ENCODE measurements at regions not wholly inside any gene's neighbourhood (a gene's known extent, or its start where the extent isn't known, plus 50 kb on each side); places are given as distances from the start of the nearest gene placed in this dataset.
"Not testable (repeated sequence)": the region's sequence is repeated elsewhere in the genome, so short reads cannot be mapped to it uniquely, and the experiment has no call there.

DNA sequence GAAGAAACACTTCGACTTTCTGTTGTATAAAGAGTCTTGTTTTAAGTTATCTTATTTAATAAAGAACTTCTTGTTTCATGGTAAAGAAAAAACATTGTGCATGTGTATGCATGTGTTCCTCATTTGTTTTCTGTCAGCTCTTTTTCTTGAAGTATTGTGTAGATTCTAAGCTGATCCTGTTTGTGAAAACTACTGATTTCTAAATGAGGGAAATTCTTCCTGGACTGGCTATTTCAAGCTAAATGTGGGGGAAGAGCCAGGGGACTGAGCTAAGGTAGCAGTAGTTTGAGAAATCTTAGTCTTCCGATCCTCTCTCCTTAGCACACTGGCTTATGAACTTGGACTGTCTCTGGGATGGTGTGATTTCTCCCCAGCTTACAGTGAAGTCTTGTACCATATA is 56.4 kb upstream of the RBMS1 start:
- DNase-seq (ENCODE audit: low read depth in 4 of 4, low spot score in 1 of 4), result no peak

DNA sequence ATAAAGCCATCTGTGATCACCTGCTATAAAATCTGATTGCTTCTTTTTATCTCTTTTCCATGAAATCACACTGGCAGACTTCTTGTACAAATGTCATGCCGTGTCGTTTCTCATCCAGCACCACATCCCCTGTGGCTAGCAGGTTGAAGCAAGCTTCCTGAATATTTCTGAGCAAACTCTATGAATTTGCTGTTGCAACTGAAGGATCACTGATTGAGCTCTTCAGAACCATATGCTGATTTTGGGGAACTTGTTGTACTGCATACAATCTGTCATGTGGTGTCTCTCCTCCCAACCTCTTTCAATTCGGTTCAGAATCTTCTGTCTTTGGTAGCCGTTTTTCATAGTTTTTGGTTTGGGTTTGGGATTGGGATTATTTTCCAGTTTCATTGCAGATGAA is 57.7 kb upstream of the RBMS1 start:
- no peak for DNase-seq (ENCODE audit: low read depth in 4 of 4, low spot score in 1 of 4)

DNA sequence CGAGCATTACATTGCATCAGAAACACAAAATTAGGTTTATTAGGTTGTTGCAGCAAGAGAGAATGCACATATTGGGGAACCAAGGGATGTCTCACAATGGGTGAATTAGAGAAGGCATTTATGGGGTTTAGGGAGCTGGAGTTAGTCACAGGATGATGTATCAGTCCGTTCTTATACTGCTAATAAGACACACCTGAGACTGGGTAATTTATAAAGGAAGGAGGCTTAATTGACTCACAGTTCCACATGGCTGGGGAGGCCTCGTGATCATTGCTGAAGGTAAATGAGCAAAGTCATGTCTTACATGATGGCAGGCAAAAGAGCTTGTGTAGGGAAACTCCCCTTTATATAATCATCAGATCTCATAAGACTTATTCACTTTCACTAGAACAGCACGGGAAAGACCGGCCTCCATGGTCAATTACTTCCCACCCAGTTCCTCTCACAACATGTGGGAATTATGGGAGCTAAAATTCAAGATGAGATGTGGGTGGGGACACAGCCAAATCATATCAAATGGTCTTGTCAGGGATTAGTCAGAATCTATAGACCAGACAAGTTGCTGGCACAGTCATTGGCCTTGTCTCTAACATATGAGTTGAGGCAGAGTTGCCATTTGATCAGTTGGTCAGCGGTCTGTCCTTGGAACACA is 61.9 kb upstream of the RBMS1 start:
- DNase-seq (ENCODE audit: low read depth in 4 of 4, low spot score in 1 of 4), result no peak

DNA sequence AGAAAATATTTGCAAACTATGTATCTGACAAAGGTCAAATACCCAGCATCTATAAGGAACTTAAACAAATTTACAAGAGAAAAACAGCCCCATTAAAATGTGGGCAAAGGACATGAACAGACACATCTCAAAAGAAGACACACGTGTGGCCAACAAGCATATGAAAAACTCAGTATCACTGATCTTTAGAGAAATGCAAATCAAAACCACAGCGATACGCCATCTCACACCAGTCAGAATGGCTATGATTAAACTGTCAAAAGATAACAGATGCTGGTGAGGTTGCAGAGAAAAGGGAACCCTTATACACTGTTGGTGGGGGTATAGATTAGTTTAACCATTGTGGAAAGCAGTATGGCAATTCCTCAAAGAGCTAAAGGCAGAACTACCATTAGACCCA is 64.3 kb upstream of the RBMS1 start:
- no peak for DNase-seq (ENCODE audit: low read depth in 4 of 4, low spot score in 1 of 4)

DNA sequence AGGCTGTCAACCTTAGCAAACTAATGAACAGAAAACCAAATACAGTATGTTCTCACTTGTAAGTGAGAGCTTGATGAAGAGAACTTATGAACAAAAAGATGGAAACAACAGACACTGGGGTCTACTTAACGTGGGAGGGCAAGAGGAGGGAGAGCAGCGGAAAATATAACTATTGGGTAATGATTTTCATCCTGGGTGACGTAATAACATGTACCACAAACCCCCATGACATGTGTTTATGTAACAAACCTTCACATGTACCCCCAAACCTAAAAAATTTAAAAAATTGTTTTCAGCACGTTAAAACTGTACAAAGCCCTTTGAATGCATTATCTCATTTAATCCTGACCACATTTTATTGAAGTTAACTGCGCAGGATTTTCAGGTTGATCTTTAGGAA is 64.9 kb upstream of the RBMS1 start:
- DNase-seq (ENCODE audit: low read depth in 4 of 4, low spot score in 1 of 4), result no peak

DNA sequence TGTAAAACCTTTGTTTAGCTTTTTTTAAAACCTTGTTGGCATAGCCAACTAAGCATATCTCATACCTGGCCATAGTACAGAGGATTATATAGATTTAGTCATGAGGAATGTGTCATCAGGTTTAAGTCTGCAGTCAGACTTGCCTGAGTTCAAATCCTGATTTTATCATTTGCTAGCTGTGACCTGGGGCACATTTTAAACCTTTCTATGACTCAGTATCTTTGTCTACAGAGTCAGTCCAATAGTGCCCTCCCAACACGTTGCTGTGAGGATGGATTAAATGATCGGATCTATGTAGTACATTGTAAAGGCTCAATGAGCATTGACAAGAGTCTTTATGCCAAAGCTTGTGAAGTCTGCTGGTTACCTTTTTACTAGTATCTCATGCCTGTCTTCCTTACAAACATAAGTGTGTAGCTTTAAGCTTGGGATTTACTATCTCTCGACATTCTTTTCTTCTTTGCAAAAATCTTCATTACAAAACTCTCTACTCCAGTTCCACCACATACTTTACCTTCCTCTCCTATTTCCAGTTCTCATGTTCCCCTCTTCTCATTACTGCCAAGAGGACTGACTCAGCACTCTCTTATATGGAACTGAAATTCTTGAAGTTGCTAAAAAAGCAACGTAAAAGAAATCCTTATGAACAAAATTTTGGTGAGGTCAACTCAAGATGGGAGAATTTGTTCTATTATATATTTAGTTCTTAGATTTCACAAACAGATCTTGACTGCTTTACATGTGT is 68.1 kb upstream of the RBMS1 start:
- DNase-seq (ENCODE audit: low read depth in 4 of 4, low spot score in 1 of 4), result no peak

DNA sequence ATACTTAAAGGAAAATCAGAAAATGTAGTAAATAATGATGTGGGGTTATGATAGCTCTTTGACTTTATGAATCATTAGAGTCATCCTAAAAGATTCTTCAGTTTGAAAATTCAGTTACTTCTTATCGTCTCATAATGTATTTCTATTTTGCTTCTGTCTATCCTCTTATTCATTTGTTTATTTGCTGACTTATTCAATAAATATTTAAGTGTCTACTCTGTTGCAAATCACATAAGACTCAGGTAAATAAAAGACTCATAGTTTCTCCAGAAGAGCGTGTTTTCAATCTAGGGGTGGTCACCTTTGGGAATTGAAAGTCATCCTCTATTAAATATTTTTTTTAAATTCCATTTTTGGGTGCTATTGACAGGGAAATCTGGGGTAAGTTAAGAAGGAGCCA is 69.1 kb upstream of the RBMS1 start:
- DNase-seq (ENCODE audit: low read depth in 4 of 4, low spot score in 1 of 4), result no peak

DNA sequence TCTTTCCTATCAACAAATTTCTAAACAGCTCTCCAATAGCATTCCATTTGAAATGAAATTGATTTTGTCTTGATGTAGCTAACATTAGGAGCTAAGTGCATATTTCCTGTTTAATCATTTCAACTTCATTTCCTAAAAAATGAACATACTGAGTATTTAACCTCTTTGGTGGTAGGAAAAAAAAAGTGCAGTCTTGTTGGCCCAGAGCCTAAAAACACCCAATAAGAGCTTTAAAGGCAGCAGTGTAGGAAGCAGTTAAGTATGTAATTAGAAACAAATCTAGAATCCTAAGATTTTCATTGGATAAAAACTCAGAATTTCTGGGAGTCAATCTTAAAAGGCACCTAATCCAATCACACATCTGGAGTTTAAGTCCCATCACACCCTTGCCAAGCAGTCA is 71.0 kb upstream of the RBMS1 start:
- DNase-seq (ENCODE audit: low read depth in 4 of 4, low spot score in 1 of 4), result no peak

DNA sequence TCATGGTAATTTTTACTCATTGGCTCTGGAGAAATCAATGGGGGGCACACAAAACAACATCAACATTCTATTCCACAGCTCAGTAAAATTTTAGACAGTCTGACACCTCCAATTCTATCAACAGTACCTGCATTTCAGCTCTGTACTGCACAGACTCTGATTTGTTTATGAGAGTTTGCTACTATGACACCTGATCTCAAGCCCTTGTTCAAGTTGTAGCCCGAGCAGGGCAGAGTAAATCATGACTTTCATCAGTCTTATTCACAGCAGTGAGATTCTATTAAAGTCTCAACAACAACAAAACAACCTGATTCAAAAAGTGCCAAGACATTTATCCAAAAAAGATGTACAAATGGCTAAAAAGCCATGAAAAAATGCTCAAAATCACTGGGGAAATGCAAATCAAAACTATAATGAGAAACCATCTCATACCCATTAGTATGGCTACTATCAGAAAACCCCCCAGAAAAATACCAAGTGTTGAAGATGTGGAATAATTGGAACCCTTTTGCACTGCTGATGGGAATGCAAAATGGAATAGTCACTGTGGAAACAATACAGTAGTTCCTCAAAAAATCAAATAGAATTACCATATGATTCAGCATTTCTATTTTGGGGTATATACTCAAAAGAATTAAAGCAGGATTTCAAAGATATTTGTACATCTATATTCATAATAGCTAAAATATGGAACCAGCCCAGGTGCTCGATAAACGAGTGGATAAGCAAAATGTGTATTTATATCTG is 71.7 kb upstream of the RBMS1 start:
- no peak for DNase-seq (ENCODE audit: low read depth in 4 of 4, low spot score in 1 of 4)

DNA sequence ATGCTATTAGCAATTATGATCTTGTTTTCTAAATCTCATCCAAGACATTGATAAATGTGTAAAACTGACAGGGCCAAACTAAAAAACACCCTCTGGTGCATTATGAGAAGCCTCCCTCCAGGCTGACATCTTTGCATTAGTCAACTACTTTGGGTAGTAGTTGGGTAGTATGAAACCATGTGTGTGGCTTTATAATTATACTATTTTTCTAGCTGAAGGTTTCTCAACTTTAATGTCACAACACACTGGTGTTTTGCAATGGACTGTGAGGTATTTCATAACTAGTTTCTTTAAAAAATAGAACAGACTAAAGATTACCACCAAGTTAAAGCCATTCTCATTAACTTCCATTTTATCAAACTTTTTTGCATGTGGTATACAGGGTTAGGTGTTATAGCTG is 73.1 kb upstream of the RBMS1 start:
- no peak for DNase-seq (ENCODE audit: low read depth in 4 of 4, low spot score in 1 of 4)

DNA sequence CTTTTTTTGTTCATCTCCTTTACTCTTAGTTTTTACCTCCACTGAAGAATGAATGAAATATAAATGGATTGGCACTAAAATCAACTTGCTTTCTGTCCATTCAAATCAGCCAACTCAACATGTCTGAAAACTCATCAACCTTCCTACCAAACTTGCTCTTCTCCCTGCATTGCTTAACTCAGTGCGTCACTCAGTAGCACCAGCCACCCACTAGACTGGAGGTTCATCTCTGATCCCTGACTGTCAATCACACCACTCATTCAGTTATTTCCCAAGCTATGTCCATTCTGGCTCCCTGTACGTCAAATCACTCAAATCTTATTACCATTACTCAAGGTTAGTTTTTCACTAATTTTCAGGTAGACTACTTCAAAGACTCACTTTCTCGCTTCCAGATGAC is 75.2 kb upstream of the RBMS1 start:
- DNase-seq (ENCODE audit: low read depth in 4 of 4, low spot score in 1 of 4), result no peak

DNA sequence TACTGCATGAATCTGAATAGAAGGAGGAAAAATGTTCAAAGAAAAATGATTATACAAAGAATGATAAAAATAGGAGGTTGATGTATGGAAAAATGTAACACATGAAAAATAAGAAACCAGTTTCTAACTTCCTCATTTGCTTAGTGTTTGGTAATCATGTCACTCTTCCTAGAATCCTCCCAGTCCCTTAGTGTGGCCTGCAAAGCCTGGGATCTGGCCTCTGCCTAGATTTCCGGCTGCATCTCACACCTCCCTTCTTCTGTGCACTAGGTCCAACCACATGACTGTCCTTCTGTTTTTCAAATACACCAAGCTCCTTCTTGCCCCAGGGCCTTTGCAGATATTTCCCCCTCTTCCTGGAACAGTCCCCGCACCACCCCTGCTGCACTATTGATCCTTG is 76.8 kb upstream of the RBMS1 start:
- no peak for DNase-seq (ENCODE audit: low read depth in 4 of 4, low spot score in 1 of 4)

DNA sequence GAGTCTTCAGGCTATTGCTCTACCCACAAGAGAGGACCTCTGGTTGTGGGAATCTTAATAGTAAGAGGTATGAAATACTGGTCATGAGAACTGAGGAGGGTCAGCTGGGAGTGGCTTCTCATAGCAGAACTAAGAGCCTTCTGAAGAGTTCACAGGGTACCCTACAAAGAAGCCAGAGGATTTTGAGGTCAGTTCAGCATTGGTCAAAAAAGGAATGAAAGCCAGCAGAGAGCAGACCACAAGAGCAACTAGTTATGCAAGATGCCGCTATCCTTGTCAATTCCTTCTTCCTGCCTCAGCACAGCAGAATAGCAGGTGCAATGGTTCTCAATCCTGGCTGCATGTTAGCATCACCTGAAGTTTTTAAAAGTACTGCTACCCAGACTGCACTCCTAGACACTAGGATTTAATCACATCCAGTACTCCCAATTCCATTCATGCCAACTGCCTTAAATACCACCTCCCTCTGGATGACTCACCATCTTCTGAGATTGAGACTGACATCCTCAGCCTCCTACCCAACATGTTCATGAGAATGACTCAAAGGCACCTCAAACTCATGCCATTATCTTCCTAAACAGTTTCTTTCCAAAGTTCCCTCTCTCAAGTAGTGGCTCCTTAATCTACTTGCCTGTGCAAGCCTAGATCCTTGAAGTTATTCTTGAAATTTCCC is 81.0 kb upstream of the RBMS1 start:
- DNase-seq (ENCODE audit: low read depth in 4 of 4, low spot score in 1 of 4), result no peak

DNA sequence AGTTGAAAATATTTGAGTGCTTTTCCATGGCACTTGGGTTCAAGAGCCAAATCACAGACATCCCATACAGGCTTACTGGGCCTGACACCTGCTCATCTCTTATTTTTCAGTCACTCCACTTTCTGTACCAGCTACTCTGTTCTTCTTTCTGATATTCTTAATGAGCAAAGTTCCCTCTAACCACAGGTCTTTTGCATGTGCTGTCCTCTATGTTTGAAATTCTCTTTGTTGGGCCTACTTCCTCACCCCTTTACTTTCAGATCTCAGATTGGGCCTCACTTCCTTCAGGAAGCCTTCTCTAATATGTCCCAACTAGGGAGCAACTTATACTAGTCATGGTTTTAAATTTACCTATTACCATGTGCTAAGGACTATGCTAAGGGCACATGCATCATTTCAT is 81.8 kb upstream of the RBMS1 start:
- DNase-seq (ENCODE audit: low read depth in 4 of 4, low spot score in 1 of 4), result no peak

DNA sequence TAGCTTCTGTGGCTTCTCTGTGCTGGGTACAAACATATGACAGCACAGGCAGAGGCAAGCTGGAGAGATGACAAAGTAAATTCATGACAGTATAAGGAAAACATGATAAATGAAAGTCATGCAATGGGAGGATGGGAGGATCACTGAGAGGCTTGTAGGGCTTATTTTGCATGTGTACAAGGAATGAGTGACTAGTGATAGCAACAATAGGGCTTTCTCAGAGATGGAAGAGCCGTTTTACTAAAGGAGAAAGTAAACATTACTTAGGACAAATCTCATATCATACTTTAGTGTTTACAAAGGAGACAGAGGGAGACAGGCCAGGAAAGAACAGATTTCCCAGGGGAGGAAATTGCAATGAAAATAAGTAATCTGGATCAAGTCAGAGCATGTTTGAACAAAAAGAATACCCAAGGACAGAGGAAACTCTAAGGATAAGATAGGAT is 82.5 kb upstream of the RBMS1 start:
- DNase-seq (ENCODE audit: low read depth in 4 of 4, low spot score in 1 of 4), result no peak

DNA sequence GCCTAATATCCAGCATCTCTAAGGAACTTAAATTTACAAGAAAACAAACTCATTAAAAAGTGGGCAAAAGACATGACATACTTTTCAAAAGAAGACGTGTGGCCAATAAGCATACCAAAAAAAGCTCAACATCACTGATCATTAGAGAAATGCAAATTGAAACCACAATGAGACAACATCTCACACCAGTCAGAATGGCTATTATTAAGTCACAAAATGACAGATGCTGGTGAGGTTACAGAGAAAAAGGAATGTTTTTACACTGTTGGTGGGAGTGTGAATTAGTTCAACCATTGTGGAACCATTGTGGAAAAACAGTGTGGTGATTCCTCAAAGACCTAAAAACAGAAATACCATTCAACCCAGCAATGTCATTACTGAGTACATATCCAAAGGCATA is 83.5 kb upstream of the RBMS1 start:
- not testable (repeated sequence) for DNase-seq (ENCODE audit: low read depth in 4 of 4, low spot score in 1 of 4)

DNA sequence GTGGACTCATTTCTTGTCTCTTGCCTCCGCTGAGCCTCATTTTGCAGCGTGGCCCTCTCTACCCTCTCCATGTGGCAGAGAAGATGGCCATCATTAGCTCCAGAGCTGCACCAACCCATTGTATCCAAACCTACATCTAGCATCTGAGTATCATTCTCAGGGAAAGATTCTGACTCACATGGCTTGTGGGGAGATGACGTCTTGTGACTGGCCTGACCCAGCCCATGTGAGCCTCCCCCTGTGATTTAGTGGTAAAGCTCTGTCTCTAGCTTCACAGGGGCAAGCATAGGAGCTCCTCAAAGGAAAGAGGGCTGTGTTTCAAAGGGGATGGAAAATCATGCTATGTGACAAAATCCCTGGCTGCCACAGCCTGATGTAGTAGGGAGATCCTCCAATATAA is 87.4 kb upstream of the RBMS1 start:
- no peak for DNase-seq (ENCODE audit: low read depth in 4 of 4, low spot score in 1 of 4)

DNA sequence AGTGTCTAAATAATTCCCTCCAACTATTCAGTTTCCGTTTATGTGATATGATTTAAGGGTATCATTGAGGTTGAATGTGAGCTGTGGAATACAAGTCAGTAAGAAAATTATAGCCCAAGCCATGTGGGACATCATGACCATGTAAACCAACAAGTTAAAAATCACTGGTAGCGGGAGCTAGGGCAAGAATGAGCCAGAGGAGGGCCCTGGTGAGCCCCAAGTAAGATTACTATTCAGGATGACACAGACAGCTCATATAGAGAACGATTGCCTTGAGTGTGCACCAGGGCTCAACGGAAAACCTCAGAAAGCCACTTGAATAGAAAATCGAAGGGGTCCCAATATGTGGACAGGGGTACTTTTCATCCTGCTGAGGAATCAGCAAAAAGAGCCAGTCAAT is 87.8 kb upstream of the RBMS1 start:
- DNase-seq (ENCODE audit: low read depth in 4 of 4, low spot score in 1 of 4), result no peak

DNA sequence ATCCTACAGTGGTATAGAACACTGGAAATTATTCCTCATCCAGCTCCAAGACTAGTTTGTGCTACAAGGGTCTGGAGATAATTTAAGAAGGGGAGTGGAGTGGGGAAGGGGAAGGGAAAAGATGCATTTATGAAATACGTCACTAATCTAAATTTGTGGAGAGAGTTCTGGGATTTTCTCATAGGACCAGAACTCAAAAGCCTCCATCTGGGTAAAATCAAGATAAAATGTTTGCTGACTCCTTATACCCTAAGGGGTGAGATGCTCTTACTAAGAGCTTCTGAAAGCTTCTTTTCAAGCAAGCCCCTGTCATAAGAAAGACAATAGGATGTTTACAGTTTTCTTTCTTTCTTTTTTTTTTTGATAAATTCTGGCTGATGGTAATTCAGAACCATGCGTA is 88.5 kb upstream of the RBMS1 start:
- no peak for DNase-seq (ENCODE audit: low read depth in 4 of 4, low spot score in 1 of 4)

DNA sequence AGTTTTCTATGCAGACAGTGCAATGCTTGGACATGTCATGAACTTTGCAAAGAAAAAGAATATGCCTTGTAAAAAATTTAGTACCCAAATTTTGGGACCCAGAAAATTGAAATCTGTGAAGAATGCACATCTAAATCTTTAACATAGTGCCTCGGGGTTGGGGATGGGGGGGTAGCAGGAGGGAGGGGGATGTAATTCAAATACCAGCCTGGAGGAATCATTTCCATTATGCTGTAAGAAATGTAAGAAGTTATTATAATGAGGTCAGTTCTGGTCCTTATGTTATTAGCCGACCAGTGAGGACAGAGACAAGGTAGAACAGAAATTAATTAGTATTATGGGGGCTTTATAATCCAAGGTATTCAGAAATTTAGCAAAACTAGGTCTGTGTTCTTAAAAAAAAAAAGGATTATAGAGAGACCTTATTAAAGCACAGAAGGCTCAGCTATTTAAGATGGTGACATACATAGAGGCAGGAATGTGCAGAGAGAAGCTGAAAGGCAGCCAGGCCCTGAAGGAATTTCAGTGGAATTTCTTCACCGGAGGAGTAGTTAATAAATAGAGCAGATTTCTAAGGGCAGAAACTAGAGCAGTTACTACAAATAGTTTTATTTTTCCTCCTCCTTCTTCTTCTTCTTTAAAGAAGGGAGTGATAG is 89.0 kb upstream of the RBMS1 start:
- no peak for DNase-seq (ENCODE audit: low read depth in 4 of 4, low spot score in 1 of 4)

DNA sequence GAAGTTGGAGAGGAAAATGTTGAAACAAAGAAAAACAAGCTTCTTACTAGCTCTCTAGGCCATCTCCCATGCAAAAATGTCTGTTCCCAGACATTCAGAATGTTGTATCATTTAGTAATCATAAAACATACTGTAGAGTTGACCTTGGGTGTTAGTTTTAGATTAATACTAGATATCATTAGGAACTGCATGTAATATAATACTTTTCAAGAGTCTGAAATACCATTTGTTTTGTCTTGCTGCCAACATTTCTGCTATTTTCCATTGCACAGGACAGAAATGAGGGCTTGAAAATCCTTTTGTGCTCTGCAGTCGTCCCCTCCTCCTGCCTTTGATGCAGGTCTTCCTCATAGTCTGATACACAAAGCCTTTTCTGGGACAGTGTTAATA is 89.5 kb upstream of the RBMS1 start:
- DNase-seq (ENCODE audit: low read depth in 4 of 4, low spot score in 1 of 4), result no peak

Data from stimulated activated CD4-positive, alpha-beta T cell treated with anti-CD3 and anti-CD28 coated beads, Interleukin-1b, Interleukin-23, amount 100 ng/mL, for 24 hours (primary cell).